GM19372 (cell line): ENCODE measurements at regions not wholly inside any gene's neighbourhood (a gene's known extent, or its start where the extent isn't known, plus 50 kb on each side); places are given as distances from the start of the nearest gene placed in this dataset.

ENCODE experiments used
- ATAC-seq: cut with Tn5 transposase; IDR thresholded peaks from one replicate; pipeline ENCODE4 v1.9.1; 2021; ENCODE audit warnings: mild to moderate bottlenecking, low read depth, moderate library complexity; ENCODE audit not compliant: unreplicated experiment

- ATAC-seq: no peak
Measured at GRCh38 chr9:105828171-105828570, 133.8 kb downstream of the TMEM38B start.

DNA sequence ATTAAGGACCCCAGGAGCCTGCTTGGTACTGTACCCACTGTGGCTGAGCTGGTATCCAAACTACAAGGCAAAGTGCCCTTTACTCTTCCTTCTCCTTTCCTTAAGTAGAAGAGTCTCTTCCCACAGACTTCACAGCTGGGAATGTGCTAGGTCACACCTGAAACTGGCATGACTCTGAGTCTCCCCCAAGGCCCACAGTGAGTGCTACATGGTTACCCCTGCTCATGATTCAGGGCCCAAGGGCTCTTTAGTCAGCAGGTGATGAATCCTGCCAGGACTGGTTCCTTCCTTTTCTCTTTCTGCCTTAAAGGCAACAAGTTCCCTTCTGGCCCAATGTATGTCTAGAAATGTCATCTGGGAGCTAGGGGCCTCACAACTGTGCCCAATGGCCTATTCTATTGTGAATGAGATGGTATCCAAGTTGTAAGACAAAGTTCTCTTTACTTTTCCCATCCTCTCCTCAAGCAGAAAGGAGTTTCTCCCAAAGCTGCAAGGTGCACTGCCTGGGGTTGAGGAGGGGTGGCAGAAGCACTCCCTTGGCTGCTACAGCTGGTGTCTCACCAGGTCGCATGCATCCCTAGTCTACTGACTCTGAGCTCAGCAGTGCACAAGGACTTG lies 134.4 kb downstream of the TMEM38B start:
- ATAC-seq: no peak

DNA sequence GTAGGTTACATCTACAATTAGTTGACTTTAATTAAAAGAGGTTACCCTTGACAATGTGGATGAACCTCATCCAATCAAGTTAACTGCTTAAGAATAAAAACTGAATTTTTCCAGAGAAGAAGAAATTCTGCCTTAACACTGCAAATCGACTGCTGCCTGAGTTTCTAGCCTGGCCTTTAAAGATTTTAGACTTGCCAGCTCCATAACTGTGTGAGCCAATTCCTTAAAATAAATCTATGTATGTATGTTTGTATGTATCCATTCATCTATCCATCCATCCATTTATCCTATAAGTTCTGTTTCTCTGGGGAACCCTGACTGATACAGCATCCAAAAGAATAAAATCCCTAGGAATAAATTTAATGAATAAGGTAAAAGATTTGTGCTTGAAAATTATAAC lies 136.1 kb downstream of the TMEM38B start:
- no peak for ATAC-seq

GRCh38 chr9:105832096-105832710 lies 137.9 kb downstream of the TMEM38B start:
- no peak for ATAC-seq

DNA sequence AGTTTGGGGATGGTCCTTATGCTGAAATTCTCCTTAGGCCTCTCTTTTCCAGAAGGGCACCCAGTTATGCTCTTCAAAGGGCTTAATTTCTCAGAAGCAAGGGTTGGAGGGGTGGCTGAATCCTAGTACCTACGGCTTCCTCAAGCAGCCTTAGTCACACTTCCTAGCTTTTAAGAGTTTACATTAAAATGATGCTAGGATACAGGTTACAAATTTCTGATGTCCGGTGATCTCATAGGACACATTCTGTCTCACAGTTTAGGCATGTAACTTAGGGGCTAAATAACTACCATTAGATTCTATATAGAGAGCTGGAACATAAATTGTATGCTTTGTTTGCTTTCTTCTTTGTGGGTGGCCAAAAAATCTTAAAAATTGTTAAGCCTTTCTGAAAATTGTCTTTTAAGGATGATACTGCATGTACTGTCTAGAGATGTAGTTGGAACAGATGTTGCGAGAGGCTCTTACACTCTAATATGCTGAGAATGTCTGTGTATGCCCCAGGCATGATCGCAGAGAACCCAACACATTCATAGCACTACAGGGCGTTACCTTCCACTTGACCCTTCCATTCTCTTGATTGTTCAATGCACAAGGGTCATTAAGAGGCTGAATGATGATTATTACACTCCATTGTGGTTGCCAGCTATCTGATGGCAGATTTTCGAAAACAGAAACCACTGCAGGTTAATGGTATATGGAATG lies 139.1 kb downstream of the TMEM38B start:
- no peak for ATAC-seq

- ATAC-seq: no peak
Measured at GRCh38 chr9:105834404-105834803, 140.1 kb downstream of the TMEM38B start.

DNA sequence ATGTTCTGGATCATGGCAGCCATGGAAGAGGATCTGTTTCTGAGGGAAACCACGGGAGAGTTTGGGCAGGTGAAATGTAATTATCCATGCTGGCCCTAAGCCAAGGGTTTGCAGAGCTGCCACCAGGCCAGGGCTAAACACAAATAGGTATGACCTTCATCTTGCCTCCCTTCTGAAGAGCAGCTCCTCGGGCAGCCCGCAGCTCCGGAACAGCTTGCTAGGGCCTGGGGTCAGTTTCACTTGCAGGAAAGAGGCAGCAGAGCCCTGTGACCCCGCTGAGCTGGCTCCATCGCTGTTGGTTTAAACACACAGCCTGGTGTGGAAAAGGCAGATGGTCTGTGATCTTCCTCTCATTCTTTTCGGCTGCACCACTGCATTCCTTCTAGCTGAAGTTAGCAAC lies 141.4 kb downstream of the TMEM38B start:
- ATAC-seq: no peak

GRCh38 chr9:105836936-105837660 lies 142.8 kb downstream of the TMEM38B start:
- no peak for ATAC-seq

GRCh38 chr9:105841562-105841961 lies 147.2 kb downstream of the TMEM38B start:
- ATAC-seq: no peak

DNA sequence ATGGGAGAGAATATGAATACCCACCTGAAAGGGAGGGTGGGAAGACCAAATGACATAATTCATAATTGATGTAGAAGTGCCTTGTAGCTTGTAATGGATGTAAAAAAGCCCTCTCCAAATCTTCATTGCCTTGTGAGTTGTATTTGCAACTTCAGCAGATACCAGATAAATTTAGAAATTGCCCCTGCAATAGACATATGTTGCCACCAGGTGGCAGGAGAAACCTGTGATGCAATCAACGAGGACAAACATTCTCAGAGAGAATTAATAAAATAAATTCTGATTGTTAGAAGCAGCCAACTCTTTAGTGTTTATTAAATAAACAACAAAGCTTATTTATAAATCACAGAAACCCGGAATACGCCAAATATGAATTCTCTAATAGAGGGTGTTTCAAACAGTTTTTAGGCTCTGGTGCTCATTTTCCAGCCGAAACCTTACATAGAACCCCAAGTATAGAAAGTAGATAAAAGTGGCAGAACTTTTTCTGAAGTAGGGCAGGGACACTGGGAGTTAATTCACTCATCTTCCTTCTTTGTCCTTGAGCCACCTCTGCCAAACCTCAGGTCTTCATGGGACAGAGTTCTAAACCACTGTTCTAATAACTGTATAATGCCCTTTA lies 147.8 kb downstream of the TMEM38B start:
- no peak for ATAC-seq

DNA sequence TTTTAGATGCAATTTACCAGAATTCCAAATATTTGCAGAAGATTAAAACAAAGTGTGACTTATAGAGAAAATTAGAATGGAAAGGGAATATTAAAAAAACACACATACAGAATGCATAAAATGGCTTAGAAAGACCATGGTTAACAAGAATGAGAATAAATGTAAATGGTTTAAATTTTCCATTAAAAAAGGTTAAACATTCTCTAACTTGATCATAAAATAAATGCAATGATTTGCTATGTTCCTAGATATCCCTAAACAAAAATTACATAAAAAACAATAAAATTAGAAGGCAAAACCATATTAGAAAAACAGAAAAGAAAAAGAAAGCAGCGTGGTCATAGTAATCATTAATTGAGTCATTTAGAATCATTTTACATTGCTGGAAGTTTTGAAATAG lies 152.5 kb downstream of the TMEM38B start:
- ATAC-seq: no peak

GRCh38 chr9:105850852-105851500 lies 156.6 kb downstream of the TMEM38B start:
- no peak for ATAC-seq

DNA sequence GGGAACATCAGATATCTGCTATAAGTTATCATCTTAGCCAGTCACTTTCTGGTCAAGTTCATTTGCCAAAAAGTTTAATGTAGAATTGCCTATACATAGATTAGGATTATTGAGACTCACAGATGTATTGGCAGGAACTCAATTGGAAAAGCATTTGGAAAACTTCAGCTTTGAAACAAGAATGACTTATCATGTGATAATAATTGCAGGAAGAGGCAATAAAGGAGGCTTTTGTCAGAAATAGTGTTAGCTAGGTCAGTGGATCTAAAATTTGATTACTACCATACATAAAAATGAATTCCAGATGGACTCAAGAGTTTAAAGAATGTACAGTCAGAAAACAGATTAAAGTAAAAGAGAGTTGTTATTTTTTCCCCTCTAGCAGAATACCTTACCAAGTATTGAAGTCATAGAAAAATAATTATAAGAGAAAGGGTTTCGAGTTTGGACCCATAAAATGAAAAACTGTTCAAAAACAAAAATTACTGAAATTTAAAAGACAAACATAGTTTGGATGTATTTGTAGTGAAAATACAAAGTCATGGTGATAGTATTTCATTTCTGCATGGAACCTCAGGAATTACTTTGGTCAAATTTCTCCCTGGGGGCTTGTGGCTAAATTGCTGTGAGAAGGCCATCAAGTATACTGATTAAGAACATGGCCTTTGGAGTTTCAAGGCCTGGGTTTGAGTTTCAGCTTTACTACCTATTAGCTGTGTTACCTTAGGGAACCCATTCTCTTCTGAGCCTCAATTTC lies 159.9 kb downstream of the TMEM38B start:
- ATAC-seq: no peak

DNA sequence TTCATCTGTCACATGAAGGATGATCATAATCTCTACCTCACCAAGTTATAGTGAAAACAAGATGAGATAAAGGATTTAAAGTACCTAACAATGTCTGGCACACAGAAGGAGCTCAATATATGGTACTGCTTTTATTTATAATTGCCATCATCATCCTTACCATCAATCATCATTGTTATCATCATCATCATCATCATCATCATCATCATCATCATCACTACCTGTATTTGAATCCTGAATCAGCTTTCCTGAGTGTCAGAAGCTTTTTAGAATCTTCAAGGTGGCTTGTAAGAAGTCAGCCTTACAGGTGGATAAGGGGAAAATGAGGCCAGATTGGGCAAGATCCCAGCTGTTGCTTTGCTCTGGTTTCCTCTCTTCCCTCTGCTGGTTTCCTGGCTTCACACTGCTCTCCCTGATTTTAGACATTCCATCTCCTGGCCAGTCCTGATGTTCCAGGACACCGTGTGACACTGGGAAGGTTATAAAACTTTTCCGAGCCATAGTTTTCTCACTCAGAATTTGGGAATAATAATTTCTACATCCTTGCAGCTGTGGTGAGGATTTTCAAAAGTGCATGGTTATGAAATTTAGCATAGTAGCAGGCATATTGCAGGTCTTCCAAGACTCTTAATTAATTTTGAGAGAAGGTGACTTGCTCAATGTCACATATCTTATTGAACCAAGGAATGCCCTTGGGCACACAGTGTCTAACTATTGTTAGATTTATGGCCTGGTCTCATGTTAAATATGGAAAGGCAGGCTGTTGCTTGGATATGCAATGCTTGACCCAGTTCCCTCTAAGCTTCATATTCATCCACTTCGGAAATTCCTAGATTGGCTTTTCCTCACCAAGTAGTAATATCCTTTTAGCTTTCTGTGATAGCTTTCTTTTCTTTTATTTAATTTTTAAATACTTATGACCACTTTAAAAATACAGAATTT lies 160.7 kb downstream of the TMEM38B start:
- ATAC-seq: no peak

- ATAC-seq: no peak
Measured at GRCh38 chr9:105855987-105856386, 161.6 kb downstream of the TMEM38B start.

GRCh38 chr9:105858006-105858690 lies 163.8 kb downstream of the TMEM38B start:
- ATAC-seq: no peak

DNA sequence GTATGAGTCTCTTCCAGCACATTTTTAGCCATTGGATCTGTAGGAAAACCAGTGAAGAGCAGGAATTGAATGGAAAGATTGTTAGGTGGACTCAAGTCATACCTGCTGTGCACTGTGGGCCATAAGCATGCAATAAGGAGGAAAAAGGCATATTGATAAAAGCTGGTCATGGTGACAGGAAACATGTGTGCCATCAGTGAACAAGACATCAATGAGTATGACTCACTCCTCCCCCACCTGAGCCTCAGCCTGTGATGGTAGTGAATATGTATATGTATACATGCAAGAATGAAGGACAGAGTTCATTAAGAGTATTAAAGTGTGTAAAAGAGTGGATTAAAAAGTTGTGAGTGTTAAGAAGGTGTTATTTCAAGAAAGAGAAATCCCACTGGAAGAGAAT lies 164.5 kb downstream of the TMEM38B start:
- no peak for ATAC-seq
